Transverse colon (tissue), 4 donors: ENCODE measurements at regions not wholly inside any gene's neighbourhood (a gene's known extent, or its start where the extent isn't known, plus 50 kb on each side); places are given as distances from the start of the nearest gene placed in this dataset.
"Not testable (repeated sequence)": the region's sequence is repeated elsewhere in the genome, so short reads cannot be mapped to it uniquely, and the experiment has no call there.

Experiments
- DNase-seq: peaks from one replicate; pipeline ENCODE4 v3.0.0-alpha.2; 2019
- H3K27ac ChIP-seq, 4 donors: fragments of 200-600 bp; sonication (generic); 2 replicates each; pipeline ENCODE4 v1.5.1; 2016 to 2018; ENCODE audit warnings: inconsistent platforms in 4 of 4
- H3K27me3 ChIP-seq: fragments of 200-600 bp; sonication (generic); 2 replicates; pipeline ENCODE4 v1.5.1; 2017; ENCODE audit warnings: inconsistent platforms
- H3K36me3 ChIP-seq, 4 donors: fragments of 200-600 bp; sonication (generic); 2 replicates each; pipeline ENCODE4 v1.5.1; 2017 to 2019; ENCODE audit warnings: inconsistent platforms in 4 of 4
- H3K4me1 ChIP-seq, 4 donors: fragments of 200-600 bp; sonication (generic); 2 replicates each; pipeline ENCODE4 v1.5.1; 2017 to 2020; ENCODE audit warnings: inconsistent platforms in 4 of 4
- H3K4me3 ChIP-seq, 4 donors: fragments of 200-600 bp; sonication (generic); 1 replicate in 1 of 4; 2 replicates in 3 of 4; pipeline versions ENCODE4 v1.5.1 to v1.6.1; 2017 to 2019; ENCODE audit warnings: inconsistent platforms in 4 of 4
- H3K9me3 ChIP-seq, 2 donors: fragments of 200-600 bp; sonication (generic); 2 replicates each; pipeline ENCODE4 v1.5.1; 2017 to 2019; ENCODE audit warnings: inconsistent platforms in 2 of 2
- EP300 ChIP-seq: sonication (generic); formaldehyde crosslinking; IDR thresholded peaks from one replicate; pipeline ENCODE4 v1.6.1; 2017; ENCODE audit warnings: antibody characterized with exemption, low read depth
- POLR2A ChIP-seq: fragments of 450-650 bp; IDR thresholded peaks from one replicate; pipeline ENCODE4 v1.6.1; 2016; ENCODE audit warnings: antibody characterized with exemption, mild to moderate bottlenecking, moderate library complexity
- POLR2AphosphoS5 ChIP-seq, 3 donors: sonication (generic); formaldehyde crosslinking; IDR thresholded peaks; one replicate each; pipeline ENCODE4 v1.6.1; 2016; ENCODE audit warnings: antibody characterized with exemption in 3 of 3
- WGBS, 2 donors: methylation state at CpG; one replicate each; pipeline ENCODE4 v1.1.5; 2018; ENCODE audit warnings: low coverage in 1 of 2; 5-methylcytosine and 5-hydroxymethylcytosine counted together
- in situ Hi-C, 4 donors: fragments of 200-750 bp; cut with MboI; loops; one replicate each; pipeline versions ENCODE4 v1.15.0 to v1.15.1; 2017; ENCODE audit warnings: low sequenced_read_pairs in 3 of 4, low pct_ligation_motif_present in 1 of 4, low pct_unique_long_range_greater_than_20kb in 1 of 4
- intact Hi-C: fragments of 100-400 bp; cut with DNase I; formaldehyde crosslinking; loops from one replicate; pipeline ENCODE4 v1.15.1; 2023; ENCODE audit warnings: low total_unique reads
- TF ChIP-seq, protein P1 (sequence below), 5 experiments: fragments of 200-600 bp in 3 of 5; fragments of 450-650 bp in 2 of 5; sonication (generic) in 3 of 5; IDR thresholded peaks; 1 replicate in 2 of 5; 2 replicates in 3 of 5; pipeline ENCODE4 v1.5.1; 2016 to 2017; ENCODE audit warnings: antibody characterized with exemption in 5 of 5, inconsistent platforms in 3 of 5, mild to moderate bottlenecking in 2 of 5, moderate library complexity in 1 of 5

DNA sequence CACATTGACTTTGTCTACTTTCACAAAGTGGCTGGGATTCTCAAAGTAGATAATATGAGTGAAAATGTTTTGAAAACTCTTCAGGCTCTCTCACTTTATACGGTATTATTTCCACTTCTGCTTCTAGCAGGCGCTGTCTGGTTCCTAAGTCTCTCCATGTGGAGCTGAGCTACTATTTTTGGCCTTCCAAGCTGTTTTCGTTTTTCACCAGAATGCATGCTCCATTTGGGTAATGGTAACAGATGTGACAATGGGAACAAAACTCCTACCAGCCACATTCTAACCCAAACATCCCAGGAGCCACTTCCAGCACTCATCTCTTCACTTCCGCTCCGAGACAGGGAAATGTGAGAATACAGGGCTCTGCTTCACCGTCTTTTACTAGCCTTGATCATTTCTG lies 586.7 kb downstream of the NTRK3 start:
- intact Hi-C loops (no loop called here), in situ Hi-C loops (no loop called here)
- Histone ChIP-seq H3K27ac (no peak overlapping the region), H3K36me3 (no peaks in the 10 kb centered on the region), H3K9me3 (peaks cover 6 to 8% of the 10 kb centered on the region in 2 donors), H3K4me1 (no peaks in the 10 kb centered on the region), H3K4me3 (no peak overlapping the region), H3K27me3 (no peaks in the 10 kb centered on the region)
- TF ChIP-seq POLR2A = no peak
- TF ChIP-seq, protein P1, sequence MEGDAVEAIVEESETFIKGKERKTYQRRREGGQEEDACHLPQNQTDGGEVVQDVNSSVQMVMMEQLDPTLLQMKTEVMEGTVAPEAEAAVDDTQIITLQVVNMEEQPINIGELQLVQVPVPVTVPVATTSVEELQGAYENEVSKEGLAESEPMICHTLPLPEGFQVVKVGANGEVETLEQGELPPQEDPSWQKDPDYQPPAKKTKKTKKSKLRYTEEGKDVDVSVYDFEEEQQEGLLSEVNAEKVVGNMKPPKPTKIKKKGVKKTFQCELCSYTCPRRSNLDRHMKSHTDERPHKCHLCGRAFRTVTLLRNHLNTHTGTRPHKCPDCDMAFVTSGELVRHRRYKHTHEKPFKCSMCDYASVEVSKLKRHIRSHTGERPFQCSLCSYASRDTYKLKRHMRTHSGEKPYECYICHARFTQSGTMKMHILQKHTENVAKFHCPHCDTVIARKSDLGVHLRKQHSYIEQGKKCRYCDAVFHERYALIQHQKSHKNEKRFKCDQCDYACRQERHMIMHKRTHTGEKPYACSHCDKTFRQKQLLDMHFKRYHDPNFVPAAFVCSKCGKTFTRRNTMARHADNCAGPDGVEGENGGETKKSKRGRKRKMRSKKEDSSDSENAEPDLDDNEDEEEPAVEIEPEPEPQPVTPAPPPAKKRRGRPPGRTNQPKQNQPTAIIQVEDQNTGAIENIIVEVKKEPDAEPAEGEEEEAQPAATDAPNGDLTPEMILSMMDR (IDR thresholded peaks at IDR 0.05) = no peak
- TF ChIP-seq EP300 = no peak
- TF ChIP-seq POLR2AphosphoS5 (IDR thresholded peaks at IDR 0.05) = no peak
- DNase-seq = no peak
- WGBS, 2 donors = 82 to 88% methylated on average over 5 to 6 of the region's 6 CpGs

- DNase-seq, H3K9me3 ChIP-seq, H3K27me3 ChIP-seq, H3K27ac ChIP-seq, intact Hi-C loops, in situ Hi-C loops, H3K36me3 ChIP-seq, H3K4me3 ChIP-seq, H3K4me1 ChIP-seq: not testable (repeated sequence)
- 88 to 89% methylated on average over 8 of the region's 8 CpGs for WGBS, 2 donors
Measured at GRCh38 chr15:87668768-87669564, 587.6 kb downstream of the NTRK3 start.

DNA sequence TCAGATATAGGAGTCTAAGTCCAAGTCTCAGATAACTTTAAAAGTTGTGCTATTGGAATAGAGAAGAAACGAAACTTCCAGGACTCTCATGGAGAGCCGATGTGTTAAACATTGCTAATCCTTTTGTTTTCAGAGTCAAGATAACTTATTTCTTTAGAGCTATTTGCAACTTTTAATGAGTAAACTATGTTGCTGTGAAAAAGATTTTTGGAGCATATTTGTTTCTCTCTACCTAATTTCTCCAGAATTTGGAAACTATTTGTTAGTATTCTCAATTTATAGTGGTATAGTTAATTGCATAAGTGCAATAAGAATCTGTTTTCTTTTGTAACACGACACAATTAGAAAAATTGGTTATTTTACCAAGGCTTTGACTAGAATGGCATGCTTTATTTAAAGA lies 588.9 kb downstream of the NTRK3 start:
- no peak for DNase-seq
- H3K4me1 ChIP-seq = no peaks in the 10 kb centered on the region
- WGBS, 2 donors = 77 to 79% methylated on average over 3 of the region's 3 CpGs
- in situ Hi-C loops (no loop called here), intact Hi-C loops (no loop called here)
- no peak overlapping the region for H3K27ac ChIP-seq
- peaks cover 6 to 8% of the 10 kb centered on the region in 2 donors for H3K9me3 ChIP-seq
- no peaks in the 10 kb centered on the region for H3K36me3 ChIP-seq
- H3K27me3 ChIP-seq = no peaks in the 10 kb centered on the region
- no peak overlapping the region for H3K4me3 ChIP-seq
- TF ChIP-seq, protein P1 (IDR thresholded peaks at IDR 0.05) = no peak
- TF ChIP-seq POLR2AphosphoS5 (IDR thresholded peaks at IDR 0.05) (no peak), POLR2A (no peak), EP300 (no peak)

GRCh38 chr15:87662575-87662974 lies 594.0 kb downstream of the NTRK3 start:
- Histone ChIP-seq H3K4me1 (no peaks in the 10 kb centered on the region), H3K9me3 (peaks cover under 1 to 3% of the 10 kb centered on the region in 2 donors), H3K27me3 (no peaks in the 10 kb centered on the region), H3K27ac (no peak overlapping the region), H3K4me3 (no peak overlapping the region), H3K36me3 (no peaks in the 10 kb centered on the region)
- intact Hi-C loops = no loop called here
- WGBS, 2 donors = 85% methylated on average over 6 of the region's 6 CpGs; no CpG with 5 or more reads in 1 of the 2 donors
- in situ Hi-C loops = no loop called here
- no peak for DNase-seq
- TF ChIP-seq POLR2A = no peak
- TF ChIP-seq POLR2AphosphoS5 (IDR thresholded peaks at IDR 0.05) = no peak
- no peak for TF ChIP-seq EP300
- TF ChIP-seq, protein P1 (IDR thresholded peaks at IDR 0.05) = no peak
